ENCODE measurements at regions not wholly inside any gene's neighbourhood (a gene's known extent, or its start where the extent isn't known, plus 50 kb on each side); places are given as distances from the start of the nearest gene placed in this dataset.

GRCh38 chr20:52289956-52290565, 98.5 kb upstream of the ZFP64 start:
- Histone ChIP-seq H3K9ac (ENCODE audit: low read length) (no peak overlapping the region), H3K79me2 (ENCODE audit: low read length) (no peaks in the 10 kb centered on the region), H3K4me2 (ENCODE audit: low read length) (no peak overlapping the region), H3K4me3 (ENCODE audit: low read length) (no peak overlapping the region), H3K27me3 (ENCODE audit: low read depth, low read length) (peaks cover 25% of the 10 kb centered on the region), H2AFZ (ENCODE audit: low read depth, low read length) (no peak overlapping the region), H3K4me1 (ENCODE audit: low read length) (no peaks in the 10 kb centered on the region), H3K9me3 (ENCODE audit: insufficient read depth, low read length) (no peaks in the 10 kb centered on the region), H3K36me3 (replicated peaks; ENCODE audit: low read depth, low read length) (no peaks in the 10 kb centered on the region), H4K20me1 (ENCODE audit: insufficient read depth, low read length) (no peaks in the 10 kb centered on the region), H3K27ac (ENCODE audit: low read length) (no peak overlapping the region)
- TF ChIP-seq EZH2phosphoT487 (IDR thresholded peaks at IDR 0.05; ENCODE audit: low read depth) (no peak), CTCF (IDR thresholded peaks at IDR 0.05; ENCODE audit: low read depth, low read length) (no peak)

GRCh38 chr20:52280407-52280806, 88.8 kb upstream of the ZFP64 start:
- H3K36me3 ChIP-seq (replicated peaks; ENCODE audit: low read depth, low read length): no peaks in the 10 kb centered on the region
- H2AFZ ChIP-seq (ENCODE audit: low read depth, low read length): no peak overlapping the region
- no peak overlapping the region for H3K9ac ChIP-seq (ENCODE audit: low read length)
- H3K27ac ChIP-seq (ENCODE audit: low read length): no peak overlapping the region
- TF ChIP-seq CTCF (IDR thresholded peaks at IDR 0.05; ENCODE audit: low read depth, low read length) (no peak), EZH2phosphoT487 (IDR thresholded peaks at IDR 0.05; ENCODE audit: low read depth) (no peak)
- no peak overlapping the region for H3K4me3 ChIP-seq (ENCODE audit: low read length)
- H3K4me1 ChIP-seq (ENCODE audit: low read length): no peaks in the 10 kb centered on the region
- peaks cover 63% of the 10 kb centered on the region for H3K27me3 ChIP-seq (ENCODE audit: low read depth, low read length)
- no peak overlapping the region for H3K4me2 ChIP-seq (ENCODE audit: low read length)
- H4K20me1 ChIP-seq (ENCODE audit: insufficient read depth, low read length): no peaks in the 10 kb centered on the region
- no peaks in the 10 kb centered on the region for H3K79me2 ChIP-seq (ENCODE audit: low read length)
- no peaks in the 10 kb centered on the region for H3K9me3 ChIP-seq (ENCODE audit: insufficient read depth, low read length)

DNA sequence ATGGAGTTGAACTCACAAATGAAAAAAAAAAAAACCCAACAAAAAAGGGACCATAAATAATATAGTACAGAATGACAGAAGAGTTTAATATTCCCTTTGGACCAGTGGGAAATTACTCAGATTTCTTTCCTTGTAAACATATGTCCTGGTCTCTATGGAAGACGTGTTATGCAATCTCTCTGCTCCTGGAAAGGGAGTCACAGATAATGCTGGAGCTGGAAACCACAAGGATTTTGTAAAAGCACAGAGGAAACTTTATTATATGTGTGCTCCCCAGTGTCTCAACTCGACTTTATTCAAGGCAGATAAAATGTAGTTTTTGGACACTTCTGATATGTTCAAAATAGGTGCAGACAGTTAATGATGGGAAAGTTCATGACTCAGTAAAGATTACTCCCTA, 88.1 kb upstream of the ZFP64 start:
- Histone ChIP-seq H3K9ac (ENCODE audit: low read length) (no peak overlapping the region), H3K4me3 (ENCODE audit: low read length) (no peak overlapping the region), H3K4me1 (ENCODE audit: low read length) (no peaks in the 10 kb centered on the region), H3K9me3 (ENCODE audit: insufficient read depth, low read length) (no peaks in the 10 kb centered on the region), H3K27ac (ENCODE audit: low read length) (no peak overlapping the region), H3K79me2 (ENCODE audit: low read length) (no peaks in the 10 kb centered on the region), H3K27me3 (ENCODE audit: low read depth, low read length) (peaks cover 61% of the 10 kb centered on the region), H3K4me2 (ENCODE audit: low read length) (no peak overlapping the region), H2AFZ (ENCODE audit: low read depth, low read length) (no peak overlapping the region), H3K36me3 (replicated peaks; ENCODE audit: low read depth, low read length) (no peaks in the 10 kb centered on the region), H4K20me1 (ENCODE audit: insufficient read depth, low read length) (no peaks in the 10 kb centered on the region)
- TF ChIP-seq EZH2phosphoT487 (IDR thresholded peaks at IDR 0.05; ENCODE audit: low read depth) (no peak), CTCF (IDR thresholded peaks at IDR 0.05; ENCODE audit: low read depth, low read length) (no peak)

- H3K4me1 ChIP-seq (ENCODE audit: low read length): no peaks in the 10 kb centered on the region
- no peak overlapping the region for H3K27ac ChIP-seq (ENCODE audit: low read length)
- H3K27me3 ChIP-seq (ENCODE audit: low read depth, low read length): peaks cover 40% of the 10 kb centered on the region
- H3K9me3 ChIP-seq (ENCODE audit: insufficient read depth, low read length): no peaks in the 10 kb centered on the region
- no peaks in the 10 kb centered on the region for H4K20me1 ChIP-seq (ENCODE audit: insufficient read depth, low read length)
- no peaks in the 10 kb centered on the region for H3K36me3 ChIP-seq (replicated peaks; ENCODE audit: low read depth, low read length)
- no peak overlapping the region for H3K4me3 ChIP-seq (ENCODE audit: low read length)
- H2AFZ ChIP-seq (ENCODE audit: low read depth, low read length): no peak overlapping the region
- TF ChIP-seq CTCF (IDR thresholded peaks at IDR 0.05; ENCODE audit: low read depth, low read length) (no peak), EZH2phosphoT487 (IDR thresholded peaks at IDR 0.05; ENCODE audit: low read depth) (no peak)
- no peaks in the 10 kb centered on the region for H3K79me2 ChIP-seq (ENCODE audit: low read length)
- H3K9ac ChIP-seq (ENCODE audit: low read length): no peak overlapping the region
- H3K4me2 ChIP-seq (ENCODE audit: low read length): no peak overlapping the region
These were observed 83.7 kb upstream of the ZFP64 start for GRCh38 chr20:52275181-52275691.
